HEK293T (cell line): ENCODE measurements at regions not wholly inside any gene's neighbourhood (a gene's known extent, or its start where the extent isn't known, plus 50 kb on each side); places are given as distances from the start of the nearest gene placed in this dataset.

Experiments used
- ARNT ChIP-seq: fragments of 450-650 bp; IDR thresholded peaks from 2 replicates; pipeline ENCODE4 v1.6.1; 2017; ENCODE audit warnings: mild to moderate bottlenecking
- ELF4 ChIP-seq: fragments of 450-650 bp; IDR thresholded peaks from 2 replicates; pipeline ENCODE4 v1.6.1; 2017; ENCODE audit warnings: antibody characterized with exemption
- FOXA1 ChIP-seq: fragments of 450-650 bp; IDR thresholded peaks from 2 replicates; pipeline ENCODE4 v1.6.1; 2016; ENCODE audit warnings: mild to moderate bottlenecking
- FOXK2 ChIP-seq: fragments of 450-650 bp; IDR thresholded peaks from 2 replicates; pipeline ENCODE4 v1.6.1; 2016; ENCODE audit warnings: mild to moderate bottlenecking
- FOXM1 ChIP-seq: fragments of 450-650 bp; IDR thresholded peaks from 2 replicates; pipeline ENCODE4 v1.6.1; 2017; ENCODE audit warnings: mild to moderate bottlenecking, borderline replicate concordance
- L3MBTL2 ChIP-seq: fragments of 450-650 bp; conservative IDR thresholded peaks from 2 replicates; pipeline ENCODE4 v1.6.1; 2016; ENCODE audit warnings: mild to moderate bottlenecking
- NFRKB ChIP-seq: fragments of 450-650 bp; IDR thresholded peaks from 2 replicates; pipeline ENCODE4 v1.6.1; 2016; ENCODE audit warnings: mild to moderate bottlenecking, moderate library complexity
- PKNOX1 ChIP-seq: fragments of 450-650 bp; IDR thresholded peaks from 2 replicates; pipeline ENCODE4 v1.6.1; 2016
- SP1 ChIP-seq: fragments of 450-650 bp; IDR thresholded peaks from 2 replicates; pipeline ENCODE4 v1.6.1; 2017
- SUZ12 ChIP-seq: fragments of 450-650 bp; IDR thresholded peaks from 2 replicates; pipeline ENCODE4 v1.6.1; 2016; ENCODE audit warnings: mild to moderate bottlenecking

- TF ChIP-seq SP1 (no peak), FOXM1 (no peak), L3MBTL2 (no peak), NFRKB (no peak), ELF4 (no peak), FOXA1 (no peak), FOXK2 (no peak), PKNOX1 (no peak), SUZ12 (no peak), ARNT (no peak)
These were observed 140.9 kb downstream of the ACTL8 start for GRCh38 chr1:17895986-17896385.
